HepG2 (cell line): ENCODE measurements at regions not wholly inside any gene's neighbourhood (a gene's known extent, or its start where the extent isn't known, plus 50 kb on each side); places are given as distances from the start of the nearest gene placed in this dataset.

ENCODE experiments used
- CEBPB ChIP-seq: IDR thresholded peaks from 2 replicates; pipeline ENCODE4 v1.6.1; 2011; ENCODE audit warnings: low read depth, low read length, improper control_type of control experiment, borderline replicate concordance
- CHCHD3 ChIP-seq: sonication (generic); formaldehyde crosslinking; IDR thresholded peaks from 2 replicates; pipeline ENCODE4 v1.8.0; 2022; ENCODE audit warnings: mild to moderate bottlenecking, missing genetic modification reagents, moderate library complexity
- CTCF ChIP-seq: sonication (generic); formaldehyde crosslinking; IDR thresholded peaks from 2 replicates; pipeline ENCODE4 v1.5.0; 2020; ENCODE audit warnings: mild to moderate bottlenecking, missing genetic modification reagents, moderate library complexity
- KDM5B ChIP-seq: sonication (generic); formaldehyde crosslinking; IDR thresholded peaks from 2 replicates; pipeline ENCODE4 v1.4.0; 2020; ENCODE audit warnings: missing genetic modification reagents, mild to moderate bottlenecking, borderline replicate concordance
- MXD3 ChIP-seq: IDR thresholded peaks from 2 replicates; pipeline ENCODE4 v1.6.1; 2016; ENCODE audit warnings: mild to moderate bottlenecking, missing biosample characterization, missing genetic modification reagents
- POLR2AphosphoS5 ChIP-seq: IDR thresholded peaks from 2 replicates; pipeline ENCODE4 v1.6.1; 2012; ENCODE audit warnings: low read depth, low read length
- PRDM10 ChIP-seq: sonication (generic); formaldehyde crosslinking; IDR thresholded peaks from 2 replicates; pipeline ENCODE4 v1.4.0; 2020; ENCODE audit warnings: low read depth, missing genetic modification reagents
- SMAD1 ChIP-seq: sonication (generic); formaldehyde crosslinking; IDR thresholded peaks from 2 replicates; pipeline ENCODE4 v1.4.0; 2020; ENCODE audit warnings: missing genetic modification reagents, low read depth, mild to moderate bottlenecking, borderline replicate concordance
- ZNF414 ChIP-seq: sonication (generic); formaldehyde crosslinking; IDR thresholded peaks from 2 replicates; pipeline ENCODE4 v1.5.0; 2020; ENCODE audit warnings: missing genetic modification reagents
- ZNF607 ChIP-seq: sonication (generic); formaldehyde crosslinking; IDR thresholded peaks from 2 replicates; pipeline ENCODE4 v1.5.1; 2020; ENCODE audit warnings: missing genetic modification reagents, mild to moderate bottlenecking, borderline replicate concordance
- TF ChIP-seq, protein P1 (sequence below): sonication (generic); formaldehyde crosslinking; conservative IDR thresholded peaks from 2 replicates; pipeline ENCODE4 v1.8.0; 2022; ENCODE audit warnings: low read depth, missing genetic modification reagents
- TF ChIP-seq, protein P2 (sequence below): sonication (generic); formaldehyde crosslinking; IDR thresholded peaks from 2 replicates; pipeline ENCODE4 v1.4.0; 2020; ENCODE audit warnings: mild to moderate bottlenecking, missing genetic modification reagents
- TF ChIP-seq, protein P3 (sequence below): sonication (generic); formaldehyde crosslinking; IDR thresholded peaks from 2 replicates; pipeline ENCODE4 v1.4.0; 2020; ENCODE audit warnings: missing genetic modification reagents

GRCh38 chr21:17191346-17191993 lies 321.4 kb upstream of the CXADR start:
- TF ChIP-seq CHCHD3 (no peak), SMAD1 (CRISPR knock-in tag) (no peak), POLR2AphosphoS5 (no peak), PRDM10 (CRISPR knock-in tag) (no peak), MXD3 (CRISPR knock-in tag) (no peak), CEBPB (no peak), ZNF607 (no peak), ZNF414 (CRISPR knock-in tag) (no peak), CTCF (no peak), KDM5B (CRISPR knock-in tag) (no peak)
- TF ChIP-seq, protein P1, sequence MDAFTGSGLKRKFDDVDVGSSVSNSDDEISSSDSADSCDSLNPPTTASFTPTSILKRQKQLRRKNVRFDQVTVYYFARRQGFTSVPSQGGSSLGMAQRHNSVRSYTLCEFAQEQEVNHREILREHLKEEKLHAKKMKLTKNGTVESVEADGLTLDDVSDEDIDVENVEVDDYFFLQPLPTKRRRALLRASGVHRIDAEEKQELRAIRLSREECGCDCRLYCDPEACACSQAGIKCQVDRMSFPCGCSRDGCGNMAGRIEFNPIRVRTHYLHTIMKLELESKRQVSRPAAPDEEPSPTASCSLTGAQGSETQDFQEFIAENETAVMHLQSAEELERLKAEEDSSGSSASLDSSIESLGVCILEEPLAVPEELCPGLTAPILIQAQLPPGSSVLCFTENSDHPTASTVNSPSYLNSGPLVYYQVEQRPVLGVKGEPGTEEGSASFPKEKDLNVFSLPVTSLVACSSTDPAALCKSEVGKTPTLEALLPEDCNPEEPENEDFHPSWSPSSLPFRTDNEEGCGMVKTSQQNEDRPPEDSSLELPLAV (CRISPR knock-in tag): no peak
- TF ChIP-seq, protein P2, sequence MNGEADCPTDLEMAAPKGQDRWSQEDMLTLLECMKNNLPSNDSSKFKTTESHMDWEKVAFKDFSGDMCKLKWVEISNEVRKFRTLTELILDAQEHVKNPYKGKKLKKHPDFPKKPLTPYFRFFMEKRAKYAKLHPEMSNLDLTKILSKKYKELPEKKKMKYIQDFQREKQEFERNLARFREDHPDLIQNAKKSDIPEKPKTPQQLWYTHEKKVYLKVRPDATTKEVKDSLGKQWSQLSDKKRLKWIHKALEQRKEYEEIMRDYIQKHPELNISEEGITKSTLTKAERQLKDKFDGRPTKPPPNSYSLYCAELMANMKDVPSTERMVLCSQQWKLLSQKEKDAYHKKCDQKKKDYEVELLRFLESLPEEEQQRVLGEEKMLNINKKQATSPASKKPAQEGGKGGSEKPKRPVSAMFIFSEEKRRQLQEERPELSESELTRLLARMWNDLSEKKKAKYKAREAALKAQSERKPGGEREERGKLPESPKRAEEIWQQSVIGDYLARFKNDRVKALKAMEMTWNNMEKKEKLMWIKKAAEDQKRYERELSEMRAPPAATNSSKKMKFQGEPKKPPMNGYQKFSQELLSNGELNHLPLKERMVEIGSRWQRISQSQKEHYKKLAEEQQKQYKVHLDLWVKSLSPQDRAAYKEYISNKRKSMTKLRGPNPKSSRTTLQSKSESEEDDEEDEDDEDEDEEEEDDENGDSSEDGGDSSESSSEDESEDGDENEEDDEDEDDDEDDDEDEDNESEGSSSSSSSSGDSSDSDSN (CRISPR knock-in tag): no peak
- TF ChIP-seq, protein P3, sequence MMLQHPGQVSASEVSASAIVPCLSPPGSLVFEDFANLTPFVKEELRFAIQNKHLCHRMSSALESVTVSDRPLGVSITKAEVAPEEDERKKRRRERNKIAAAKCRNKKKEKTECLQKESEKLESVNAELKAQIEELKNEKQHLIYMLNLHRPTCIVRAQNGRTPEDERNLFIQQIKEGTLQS (CRISPR knock-in tag): no peak
